Loucy (cell line): ENCODE measurements at regions not wholly inside any gene's neighbourhood (a gene's known extent, or its start where the extent isn't known, plus 50 kb on each side); places are given as distances from the start of the nearest gene placed in this dataset.

Experiments
- EZH2phosphoT487 ChIP-seq: fragments of 200-600 bp; IDR thresholded peaks from 2 replicates; pipeline ENCODE4 v1.6.1; 2018; ENCODE audit warnings: antibody characterized with exemption, mild to moderate bottlenecking, moderate library complexity, borderline replicate concordance
- TF ChIP-seq, protein P1 (sequence below): fragments of 200-600 bp; sonication (generic); conservative IDR thresholded peaks from 2 replicates; pipeline ENCODE4 v1.5.1; 2014; ENCODE audit warnings: mild to moderate bottlenecking, antibody characterized with exemption, low read length

DNA sequence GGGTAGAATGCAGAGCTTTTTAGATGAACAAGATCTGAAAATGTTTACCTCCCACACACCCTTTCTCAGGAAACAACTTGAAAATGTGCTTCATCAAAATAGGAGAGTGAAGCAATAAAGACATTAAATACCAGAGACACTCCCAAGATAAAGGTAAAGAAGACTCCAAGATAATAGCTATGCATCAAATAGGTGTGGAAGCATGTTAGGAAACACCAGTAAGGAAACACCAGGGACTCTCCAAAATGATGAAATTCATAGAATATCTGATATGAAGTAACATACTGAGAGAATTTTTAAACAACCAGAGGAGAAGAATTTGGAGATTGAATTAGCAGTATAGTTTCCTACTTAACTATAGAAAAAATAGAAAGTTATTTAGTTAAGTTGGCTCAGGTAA, 57.0 kb downstream of the OR10A6 start:
- TF ChIP-seq, protein P1, sequence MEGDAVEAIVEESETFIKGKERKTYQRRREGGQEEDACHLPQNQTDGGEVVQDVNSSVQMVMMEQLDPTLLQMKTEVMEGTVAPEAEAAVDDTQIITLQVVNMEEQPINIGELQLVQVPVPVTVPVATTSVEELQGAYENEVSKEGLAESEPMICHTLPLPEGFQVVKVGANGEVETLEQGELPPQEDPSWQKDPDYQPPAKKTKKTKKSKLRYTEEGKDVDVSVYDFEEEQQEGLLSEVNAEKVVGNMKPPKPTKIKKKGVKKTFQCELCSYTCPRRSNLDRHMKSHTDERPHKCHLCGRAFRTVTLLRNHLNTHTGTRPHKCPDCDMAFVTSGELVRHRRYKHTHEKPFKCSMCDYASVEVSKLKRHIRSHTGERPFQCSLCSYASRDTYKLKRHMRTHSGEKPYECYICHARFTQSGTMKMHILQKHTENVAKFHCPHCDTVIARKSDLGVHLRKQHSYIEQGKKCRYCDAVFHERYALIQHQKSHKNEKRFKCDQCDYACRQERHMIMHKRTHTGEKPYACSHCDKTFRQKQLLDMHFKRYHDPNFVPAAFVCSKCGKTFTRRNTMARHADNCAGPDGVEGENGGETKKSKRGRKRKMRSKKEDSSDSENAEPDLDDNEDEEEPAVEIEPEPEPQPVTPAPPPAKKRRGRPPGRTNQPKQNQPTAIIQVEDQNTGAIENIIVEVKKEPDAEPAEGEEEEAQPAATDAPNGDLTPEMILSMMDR = no peak
- no peak for TF ChIP-seq EZH2phosphoT487
